Natural killer cell (primary cell): ENCODE measurements at regions not wholly inside any gene's neighbourhood (a gene's known extent, or its start where the extent isn't known, plus 50 kb on each side); places are given as distances from the start of the nearest gene placed in this dataset.

Experiments
- ATAC-seq, 3 donors: fragments of 150-1000 bp in 2 of 3; fragments of 200-7000 bp in 1 of 3; cut with Tn5 transposase; 1 replicate in 1 of 3; 2 replicates in 2 of 3; pipeline ENCODE4 v1.10.0; 2021; ENCODE audit warnings: mild to moderate bottlenecking in 2 of 3, moderate library complexity in 2 of 3
- DNase-seq, 2 donors: peaks; one replicate each; pipeline versions ENCODE4 v3.0.0 to v3.0.0-alpha.2; 2013 to 2021; ENCODE audit warnings: mixed read lengths in 1 of 2
- H3K27ac ChIP-seq: one replicate; pipeline ENCODE4 v1.5.1; 2013; ENCODE audit warnings: mild to moderate bottlenecking, low read length
- H3K27me3 ChIP-seq: one replicate; pipeline ENCODE4 v1.6.1; 2013; ENCODE audit warnings: low read length; ENCODE audit not compliant: control insufficient read depth, insufficient read depth
- H3K36me3 ChIP-seq: one replicate; pipeline ENCODE4 v1.6.1; 2013; ENCODE audit warnings: low read length; ENCODE audit not compliant: control insufficient read depth, insufficient read depth
- H3K4me1 ChIP-seq: one replicate; pipeline ENCODE4 v1.6.1; 2013; ENCODE audit warnings: low read length; ENCODE audit not compliant: control insufficient read depth, insufficient read depth
- H3K4me3 ChIP-seq: one replicate; pipeline ENCODE4 v1.5.1; 2013; ENCODE audit warnings: low read length
- H3K9me3 ChIP-seq: one replicate; pipeline ENCODE4 v1.6.1; 2013; ENCODE audit warnings: low read length; ENCODE audit not compliant: control insufficient read depth, insufficient read depth
- H3K27ac Mint-ChIP-seq, 2 donors: one replicate each; pipeline ENCODE4 v1.8.0; 2022; ENCODE audit warnings: mild to moderate bottlenecking in 2 of 2, mixed read lengths in 2 of 2, moderate library complexity in 1 of 2
- H3K27me3 Mint-ChIP-seq, 2 donors: one replicate each; pipeline ENCODE4 v1.8.0; 2022; ENCODE audit warnings: low read depth in 2 of 2, mixed read lengths in 2 of 2
- H3K36me3 Mint-ChIP-seq: one replicate; pipeline ENCODE4 v1.8.0; 2022; ENCODE audit warnings: mixed read lengths
- H3K4me1 Mint-ChIP-seq, 2 donors: one replicate each; pipeline ENCODE4 v1.8.0; 2022; ENCODE audit warnings: mixed read lengths in 2 of 2
- H3K4me3 Mint-ChIP-seq: one replicate; pipeline ENCODE4 v1.8.0; 2022; ENCODE audit warnings: mild to moderate bottlenecking, moderate library complexity, mixed read lengths
- H3K9me3 Mint-ChIP-seq, 2 donors: one replicate each; pipeline ENCODE4 v1.8.0; 2022; ENCODE audit warnings: mixed read lengths in 2 of 2
- CTCF ChIP-seq: fragments of 200-600 bp; IDR thresholded peaks from one replicate; pipeline ENCODE4 v1.8.0; 2022; ENCODE audit warnings: antibody characterized with exemption
- whole genome bisulfite sequencing: methylation state at CpG from one replicate; pipeline ENCODE4 v1.1.7; 2013; ENCODE audit warnings: missing lambda C conversion rate; ENCODE audit not compliant: insufficient coverage; 5-methylcytosine and 5-hydroxymethylcytosine counted together
- intact Hi-C: fragments of 100-400 bp; cut with micrococcal nuclease; formaldehyde crosslinking; loops from one replicate; pipeline ENCODE4 v1.14.2; 2022

- intact Hi-C loops = no loop called here
- H3K4me1 Mint-ChIP-seq = peaks cover 4 to 9% of the 10 kb centered on the region in 2 donors
- peaks cover 2 to 6% of the 10 kb centered on the region in 2 donors for H3K9me3 Mint-ChIP-seq
- H3K27ac Mint-ChIP-seq = no peak overlapping the region
- H3K27me3 ChIP-seq = no peaks in the 10 kb centered on the region
- H3K9me3 ChIP-seq = no peaks in the 10 kb centered on the region
- no peak for ATAC-seq
- H3K36me3 ChIP-seq = no peaks in the 10 kb centered on the region
- no peaks in the 10 kb centered on the region for H3K36me3 Mint-ChIP-seq
- no peak overlapping the region for H3K4me3 ChIP-seq
- no peaks in the 10 kb centered on the region for H3K4me1 ChIP-seq
- H3K4me3 Mint-ChIP-seq = no peak overlapping the region
- no peak overlapping the region for H3K27ac ChIP-seq
- no peaks in the 10 kb centered on the region for H3K27me3 Mint-ChIP-seq
- DNase-seq = no peak
- TF ChIP-seq CTCF = no peak
- 56% methylated on average over 3 of the region's 3 CpGs for WGBS
Measured at GRCh38 chr4:106503116-106504050, 134.8 kb upstream of the GIMD1 start.

- H3K27ac Mint-ChIP-seq = no peak overlapping the region
- H3K27me3 Mint-ChIP-seq = no peaks in the 10 kb centered on the region
- TF ChIP-seq CTCF = peak; percentile 16
- Histone ChIP-seq H3K36me3 (no peaks in the 10 kb centered on the region), H3K27ac (no peak overlapping the region), H3K9me3 (no peaks in the 10 kb centered on the region), H3K27me3 (no peaks in the 10 kb centered on the region), H3K4me3 (no peak overlapping the region), H3K4me1 (no peaks in the 10 kb centered on the region)
- DNase-seq = peak in 1 of 2 donors; percentile 38
- ATAC-seq = peak in 1 of 3 donors; percentile 44
- 22% methylated on average over 11 of the region's 11 CpGs for WGBS
- intact Hi-C loops = no loop called here
- H3K9me3 Mint-ChIP-seq = peaks cover 2 to 6% of the 10 kb centered on the region in 2 donors
- no peaks in the 10 kb centered on the region for H3K36me3 Mint-ChIP-seq
- no peak overlapping the region for H3K4me3 Mint-ChIP-seq
- H3K4me1 Mint-ChIP-seq = peaks cover 4 to 9% of the 10 kb centered on the region in 2 donors
Measured at GRCh38 chr4:106502106-106502699, 133.6 kb upstream of the GIMD1 start.

- no peaks in the 10 kb centered on the region for H3K27me3 ChIP-seq
- no peaks in the 10 kb centered on the region for H3K9me3 ChIP-seq
- peaks cover 4% of the 10 kb centered on the region in 2 donors for H3K4me1 Mint-ChIP-seq
- no peak overlapping the region for H3K27ac ChIP-seq
- H3K27me3 Mint-ChIP-seq = no peaks in the 10 kb centered on the region
- peaks cover 2 to 6% of the 10 kb centered on the region in 2 donors for H3K9me3 Mint-ChIP-seq
- no peaks in the 10 kb centered on the region for H3K36me3 Mint-ChIP-seq
- no peak overlapping the region for H3K4me3 ChIP-seq
- no peak overlapping the region for H3K4me3 Mint-ChIP-seq
- no peaks in the 10 kb centered on the region for H3K4me1 ChIP-seq
- intact Hi-C loops = no loop called here
- WGBS = 100% methylated on average over 2 of the region's 3 CpGs
- TF ChIP-seq CTCF = no peak
- no peak for DNase-seq
- ATAC-seq = no peak
- H3K36me3 ChIP-seq = no peaks in the 10 kb centered on the region
- no peak overlapping the region for H3K27ac Mint-ChIP-seq
Measured at GRCh38 chr4:106497271-106497670, 128.7 kb upstream of the GIMD1 start.
